B cell (primary cell): ENCODE measurements at regions not wholly inside any gene's neighbourhood (a gene's known extent, or its start where the extent isn't known, plus 50 kb on each side); places are given as distances from the start of the nearest gene placed in this dataset.

Experiments used
- ATAC-seq: fragments of 200-7000 bp; cut with Tn5 transposase; one replicate; pipeline ENCODE4 v1.10.0; 2021; ENCODE audit warnings: low read depth, mild to moderate bottlenecking, moderate number of reproducible peaks, moderate library complexity
- CTCF ChIA-PET: fragments of 350-600 bp; sonication (Branson Sonifier 250); formaldehyde crosslinking; loops from one replicate; lab custom pipeline; 2021; ENCODE audit warnings: antibody characterized with exemption, inconsistent platforms; lab: Charles Lee
- POLR2A ChIA-PET: fragments of 350-600 bp; sonication (Branson Sonifier 250); formaldehyde crosslinking; loops from one replicate; lab custom pipeline; 2021; ENCODE audit warnings: antibody characterized with exemption; lab: Charles Lee
- DNase-seq: peaks from one replicate; pipeline ENCODE4 v3.0.0; 2013
- H2AFZ ChIP-seq: 2 replicates; pipeline ENCODE4 v1.6.1; 2012; ENCODE audit warnings: mild to moderate bottlenecking, low read depth, low read length; ENCODE audit not compliant: insufficient read depth, poor library complexity, severe bottlenecking
- H3K27ac ChIP-seq, 2 donors: 1 replicate in 1 of 2; 2 replicates in 1 of 2; pipeline ENCODE4 v1.5.1; 2012 to 2013; ENCODE audit warnings: low read length in 2 of 2, mild to moderate bottlenecking in 2 of 2, moderate library complexity in 1 of 2
- H3K27me3 ChIP-seq, 4 experiments: fragments of 200-600 bp in 1 of 4; sonication (generic) in 1 of 4; replicated peaks in 1 of 4; 1 replicate in 2 of 4; 2 replicates in 2 of 4; pipeline versions ENCODE4 v1.6.1 to v1.7.0; 2013 to 2016; ENCODE audit warnings: low read length in 3 of 4, mild to moderate bottlenecking in 2 of 4, mixed read lengths in 1 of 4, moderate library complexity in 1 of 4; ENCODE audit not compliant: insufficient read depth in 4 of 4, control insufficient read depth in 3 of 4; ENCODE audit errors: control extremely low read depth in 1 of 4
- H3K36me3 ChIP-seq, 2 experiments: replicated peaks in 1 of 2; 1 replicate in 1 of 2; 2 replicates in 1 of 2; pipeline versions ENCODE4 v1.6.1 to v1.7.1; 2013; ENCODE audit warnings: low read length in 1 of 2; ENCODE audit not compliant: insufficient read depth in 2 of 2, control insufficient read depth in 1 of 2; ENCODE audit errors: control extremely low read depth in 1 of 2, extremely low read depth in 1 of 2
- H3K4me1 ChIP-seq, 2 donors: fragments of 200-600 bp in 1 of 2; sonication (generic) in 1 of 2; 1 replicate in 1 of 2; 2 replicates in 1 of 2; pipeline versions ENCODE4 v1.5.1 to v1.6.1; 2013 to 2017; ENCODE audit warnings: low read length in 2 of 2; ENCODE audit not compliant: control insufficient read depth in 2 of 2, insufficient read depth in 2 of 2
- H3K4me2 ChIP-seq: replicated peaks from 2 replicates; pipeline ENCODE3; 2012; ENCODE audit warnings: mild to moderate bottlenecking, low read depth, low read length; ENCODE audit not compliant: poor library complexity, severe bottlenecking
- H3K4me3 ChIP-seq, 5 experiments: fragments of 200-600 bp in 1 of 5; sonication (generic) in 1 of 5; 1 replicate in 3 of 5; 2 replicates in 2 of 5; pipeline versions ENCODE4 v1.5.1 to v1.7.0; 2011 to 2016; ENCODE audit warnings: low read length in 4 of 5, mild to moderate bottlenecking in 4 of 5, low read depth in 2 of 5, control low read depth in 1 of 5, moderate library complexity in 1 of 5; ENCODE audit not compliant: insufficient read depth in 1 of 5; ENCODE audit errors: control extremely low read depth in 1 of 5, extremely low read depth in 1 of 5
- H3K79me2 ChIP-seq: fragments of 200-600 bp; sonication (generic); one replicate; pipeline ENCODE4 v1.6.0; 2016; ENCODE audit warnings: low read length; ENCODE audit not compliant: control insufficient read depth, insufficient read depth
- H3K9ac ChIP-seq: fragments of 200-600 bp; sonication (generic); 2 replicates; pipeline ENCODE4 v1.6.1; 2017; ENCODE audit warnings: mild to moderate bottlenecking, low read length, moderate library complexity
- H3K9me3 ChIP-seq, 3 donors: one replicate each; pipeline versions ENCODE4 v1.6.1 to v1.7.1; 2013; ENCODE audit warnings: low read length in 2 of 3; ENCODE audit not compliant: control insufficient read depth in 2 of 3, insufficient read depth in 1 of 3; ENCODE audit errors: control extremely low read depth in 1 of 3
- H4K20me1 ChIP-seq: 2 replicates; pipeline ENCODE4 v1.6.0; 2012; ENCODE audit warnings: mild to moderate bottlenecking, low read length; ENCODE audit not compliant: insufficient read depth, control insufficient read depth, poor library complexity, severe bottlenecking
- H3K27ac Mint-ChIP-seq: one replicate; pipeline ENCODE4 v1.8.0; 2021; ENCODE audit warnings: mixed read lengths
- H3K27me3 Mint-ChIP-seq: one replicate; pipeline ENCODE4 v1.8.0; 2021; ENCODE audit warnings: mixed read lengths
- H3K4me1 Mint-ChIP-seq: one replicate; pipeline ENCODE4 v1.8.0; 2021; ENCODE audit warnings: mixed read lengths
- H3K4me3 Mint-ChIP-seq: one replicate; pipeline ENCODE4 v1.8.0; 2021; ENCODE audit warnings: mixed read lengths
- H3K9me3 Mint-ChIP-seq: one replicate; pipeline ENCODE4 v1.8.0; 2022; ENCODE audit warnings: mixed read lengths; ENCODE audit not compliant: insufficient read depth
- CTCF ChIP-seq: fragments of 200-600 bp; IDR thresholded peaks from one replicate; pipeline ENCODE4 v1.8.0; 2022; ENCODE audit warnings: antibody characterized with exemption, mild to moderate bottlenecking
- EZH2 ChIP-seq: IDR thresholded peaks from 2 replicates; pipeline ENCODE4 v1.6.1; 2012; ENCODE audit warnings: borderline replicate concordance, low read depth, mild to moderate bottlenecking, moderate library complexity, low read length; ENCODE audit not compliant: insufficient read depth, poor library complexity, severe bottlenecking
- WGBS: methylation state at CpG from one replicate; pipeline ENCODE4 v1.1.5; 2013; ENCODE audit warnings: missing lambda C conversion rate; ENCODE audit not compliant: insufficient coverage; 5-methylcytosine and 5-hydroxymethylcytosine counted together
- intact Hi-C: fragments of 100-400 bp; cut with micrococcal nuclease; formaldehyde crosslinking; loops from one replicate; pipeline ENCODE4 v1.10.0; 2022

GRCh38 chr5:6218517-6218916 is 159.8 kb downstream of the MED10 start:
- DNase-seq (no peak), ATAC-seq (no peak)
- no peaks in the 10 kb centered on the region for H3K79me2 ChIP-seq
- Mint-ChIP-seq H3K9me3 (peaks cover 3% of the 10 kb centered on the region), H3K4me3 (no peak overlapping the region), H3K27ac (no peak overlapping the region), H3K27me3 (peaks cover 3% of the 10 kb centered on the region), H3K4me1 (no peaks in the 10 kb centered on the region)
- no peak overlapping the region for H3K4me3 ChIP-seq
- POLR2A ChIA-PET, result no interaction called here
- CTCF ChIA-PET, result no interaction called here
- H4K20me1 ChIP-seq, result no peaks in the 10 kb centered on the region
- H2AFZ ChIP-seq, result no peak overlapping the region
- TF ChIP-seq CTCF, result no peak
- no peak for TF ChIP-seq EZH2
- WGBS, result 81% methylated on average over 6 of the region's 6 CpGs
- no peaks in the 10 kb centered on the region for H3K36me3 ChIP-seq
- intact Hi-C loops, result no loop called here
- H3K27ac ChIP-seq, result no peak overlapping the region
- no peak overlapping the region for H3K4me2 ChIP-seq
- no peaks in the 10 kb centered on the region for H3K27me3 ChIP-seq
- H3K9ac ChIP-seq, result no peak overlapping the region
- no peaks in the 10 kb centered on the region for H3K4me1 ChIP-seq
- peaks cover 0 to 20% (median 0%) of the 10 kb centered on the region in 3 donors for H3K9me3 ChIP-seq

- H3K27ac Mint-ChIP-seq, result no peak overlapping the region
- no peak for TF ChIP-seq EZH2
- TF ChIP-seq CTCF, result no peak
These were observed 160.2 kb downstream of the MED10 start for GRCh38 chr5:6218116-6218515.

More at GRCh38 chr5:6218116-6218515, 160.2 kb downstream of the MED10 start:
- H3K4me1 ChIP-seq, result no peaks in the 10 kb centered on the region
- Mint-ChIP-seq H3K9me3 (peaks cover 3% of the 10 kb centered on the region), H3K4me3 (no peak overlapping the region), H3K4me1 (no peaks in the 10 kb centered on the region), H3K27me3 (peaks cover 3% of the 10 kb centered on the region)
- no peak overlapping the region for H3K9ac ChIP-seq
- no peaks in the 10 kb centered on the region for H3K27me3 ChIP-seq
- WGBS, result 91% methylated on average over 4 of the region's 7 CpGs
- no peaks in the 10 kb centered on the region for H4K20me1 ChIP-seq
- peaks cover 0 to 18% (median 0%) of the 10 kb centered on the region in 3 donors for H3K9me3 ChIP-seq
- CTCF ChIA-PET, result no interaction called here
- H3K4me2 ChIP-seq, result no peak overlapping the region
- POLR2A ChIA-PET, result no interaction called here
- no peak overlapping the region for H3K4me3 ChIP-seq
- H3K79me2 ChIP-seq, result no peaks in the 10 kb centered on the region
- no peaks in the 10 kb centered on the region for H3K36me3 ChIP-seq
- H3K27ac ChIP-seq, result no peak overlapping the region
- H2AFZ ChIP-seq, result no peak overlapping the region
- DNase-seq (no peak), ATAC-seq (no peak)
- intact Hi-C loops, result no loop called here
